ENCODE measurements at regions not wholly inside any gene's neighbourhood (a gene's known extent, or its start where the extent isn't known, plus 50 kb on each side); places are given as distances from the start of the nearest gene placed in this dataset.
A peak's percentile ranks its signal among the peaks of the same experiment; 100 is the strongest.

DNA sequence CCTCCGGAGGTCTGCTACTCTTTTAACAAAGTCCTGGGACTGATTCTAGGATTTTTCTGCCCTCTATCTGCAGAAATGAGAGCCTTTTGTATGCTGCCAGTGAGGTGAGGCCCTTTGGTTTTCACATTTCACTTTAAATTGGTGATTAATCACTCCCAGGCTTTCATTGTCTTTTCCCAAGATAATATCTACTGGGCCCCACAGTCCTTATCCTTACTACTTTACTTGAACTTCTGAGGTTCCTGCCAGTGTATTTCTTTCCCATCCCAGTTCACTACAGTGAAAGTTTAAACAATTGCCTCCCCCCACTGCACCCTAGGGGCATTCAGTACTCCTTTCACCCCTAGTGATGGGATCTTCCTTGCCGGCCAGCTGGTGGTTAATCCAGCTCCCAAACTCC lies 127.4 kb upstream of the INHBA start:
- DNase-seq, result no peak

DNA sequence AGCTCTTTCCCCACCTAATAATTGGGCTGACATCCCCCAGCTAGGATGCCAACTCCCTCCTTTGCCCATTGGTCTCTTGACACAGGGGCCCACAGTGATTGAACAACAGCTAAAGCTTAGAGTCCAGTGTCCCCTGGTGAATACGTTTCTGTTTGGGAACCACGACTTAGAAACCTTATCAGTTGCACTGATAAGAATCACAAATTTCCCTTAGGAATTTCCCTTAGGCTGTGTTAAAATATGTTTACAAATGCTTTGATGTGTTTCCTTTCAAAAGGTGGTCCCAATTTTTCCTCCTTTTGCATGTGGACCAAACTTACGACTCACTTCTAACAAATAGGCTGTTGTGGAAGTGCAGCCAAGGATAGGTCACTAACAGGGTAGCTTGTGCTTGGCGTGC lies 126.0 kb upstream of the INHBA start:
- DNase-seq, result no peak

DNA sequence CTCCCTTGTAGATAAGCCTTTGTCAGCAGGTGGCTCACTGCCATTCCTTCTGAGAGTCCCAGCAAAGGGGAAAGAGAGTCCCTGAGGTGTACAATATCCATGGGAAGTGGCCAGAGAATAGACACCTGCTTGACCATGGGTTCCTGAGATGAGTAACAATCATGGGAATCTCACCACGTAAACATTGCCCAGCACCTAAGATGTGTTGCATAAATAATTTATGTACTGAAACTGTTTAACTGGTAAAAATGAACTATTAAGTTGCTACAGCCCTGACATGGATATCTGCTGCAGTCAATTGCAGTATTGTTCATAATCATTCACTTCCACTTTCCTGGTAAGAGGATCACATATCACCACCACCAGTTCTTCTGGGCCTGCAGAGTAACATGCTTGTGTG lies 123.8 kb upstream of the INHBA start:
- no peak for DNase-seq

- DNase-seq, result peak; percentile 64
Observed at GRCh38 chr7:41825927-41826480, 123.1 kb upstream of the INHBA start.

GRCh38 chr7:41824284-41824683 lies 121.4 kb upstream of the INHBA start:
- peak; percentile 90 for DNase-seq

DNA sequence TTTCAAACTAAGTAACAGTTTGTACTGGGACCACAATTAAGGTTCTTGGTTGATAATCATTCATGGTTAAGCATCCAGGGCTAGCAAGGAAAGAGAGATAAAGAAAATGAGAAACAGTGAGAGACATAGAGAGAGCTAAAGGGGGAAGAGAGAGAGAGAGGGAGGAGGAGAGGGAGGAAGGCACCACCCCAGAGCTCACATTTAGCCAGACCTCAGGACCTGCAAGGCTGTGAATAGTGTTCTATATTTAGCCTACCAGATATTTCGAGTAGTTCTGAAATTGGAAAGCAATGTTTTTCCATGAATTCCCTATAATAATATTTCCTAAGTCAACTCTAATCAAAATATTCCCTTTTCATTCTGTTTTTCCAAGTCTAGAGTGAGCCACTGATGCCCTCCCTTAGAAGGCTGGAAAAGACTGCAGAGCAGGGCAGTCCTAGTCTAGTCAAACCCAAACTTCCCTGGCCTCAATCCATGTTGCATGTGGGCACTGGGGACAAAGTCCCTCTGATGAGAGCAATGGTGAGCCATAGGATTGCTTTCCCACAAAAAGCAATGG lies 119.4 kb upstream of the INHBA start:
- DNase-seq, result peak; percentile 87

GRCh38 chr7:41821521-41822213 lies 118.8 kb upstream of the INHBA start:
- no peak for DNase-seq

DNA sequence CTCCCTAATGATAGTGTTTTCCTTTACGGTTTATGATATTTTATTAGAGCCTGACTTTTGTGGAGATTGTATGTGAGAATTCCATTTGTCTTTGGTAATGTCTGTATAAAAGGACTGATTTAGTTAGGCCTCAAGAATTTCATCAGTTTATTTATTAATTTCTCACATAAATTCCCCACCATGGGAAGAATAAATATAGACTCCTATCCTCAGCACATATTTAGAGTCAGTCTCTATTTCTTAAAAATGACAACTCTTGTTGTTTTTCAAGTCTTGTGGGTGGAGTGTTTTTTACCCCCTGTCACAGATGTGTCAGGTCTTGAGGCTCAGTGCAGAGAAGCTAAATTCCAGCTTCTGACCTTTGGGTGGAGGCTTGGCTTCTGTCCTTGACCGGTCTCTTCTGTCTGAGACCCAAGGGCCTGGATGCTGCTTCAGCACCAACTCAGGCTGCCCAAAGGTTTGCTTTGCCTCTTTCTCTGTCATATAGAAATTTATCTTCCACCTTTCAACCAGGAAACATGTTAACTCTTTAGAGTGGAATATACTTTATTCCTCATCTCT lies 117.3 kb upstream of the INHBA start:
- DNase-seq, result peak; percentile 82

- DNase-seq, result no peak
Observed at GRCh38 chr7:41819645-41820044, 116.8 kb upstream of the INHBA start.

GRCh38 chr7:41818765-41819398 lies 116.0 kb upstream of the INHBA start:
- DNase-seq, result no peak

GRCh38 chr7:41817386-41817785 lies 114.5 kb upstream of the INHBA start:
- DNase-seq, result peak; percentile 80

- peak; percentile 65 for DNase-seq
Observed at GRCh38 chr7:41816111-41816510, 113.2 kb upstream of the INHBA start.

GRCh38 chr7:41814888-41815287 lies 112.0 kb upstream of the INHBA start:
- DNase-seq, result no peak

- DNase-seq, result no peak
Observed at GRCh38 chr7:41813286-41813685, 110.4 kb upstream of the INHBA start.

- DNase-seq, result no peak
Observed at GRCh38 chr7:41811941-41812340, 109.1 kb upstream of the INHBA start.

DNA sequence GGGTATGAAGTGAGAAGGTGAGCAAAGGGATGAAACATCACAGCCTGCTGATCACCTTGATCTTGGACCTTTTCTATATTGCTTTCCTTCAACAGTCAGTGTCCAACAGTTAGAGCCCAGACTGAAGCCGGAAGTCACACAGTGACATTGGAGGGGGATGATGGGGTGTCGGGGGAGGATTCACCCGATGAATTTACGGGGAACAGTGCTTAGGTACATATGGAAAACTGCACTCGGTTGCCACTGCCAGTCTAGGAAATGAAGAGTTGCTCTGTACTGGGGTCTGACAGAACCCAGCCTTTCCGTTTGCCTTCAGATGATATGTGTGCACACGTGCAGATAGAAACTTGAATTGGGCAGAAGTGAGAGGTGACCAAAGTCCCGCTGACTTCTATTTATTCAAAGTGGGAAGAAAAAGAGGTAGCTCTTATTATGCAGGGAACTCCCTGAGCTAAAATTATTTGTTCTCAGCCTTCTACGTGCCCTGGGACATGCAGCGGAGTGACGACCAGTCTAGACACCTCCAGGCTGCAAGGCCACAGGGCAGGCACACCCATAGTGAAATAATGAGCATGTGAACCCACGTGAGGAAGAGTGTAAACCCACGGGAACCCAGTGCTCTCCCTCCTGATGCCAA lies 107.2 kb upstream of the INHBA start:
- DNase-seq, result no peak

DNA sequence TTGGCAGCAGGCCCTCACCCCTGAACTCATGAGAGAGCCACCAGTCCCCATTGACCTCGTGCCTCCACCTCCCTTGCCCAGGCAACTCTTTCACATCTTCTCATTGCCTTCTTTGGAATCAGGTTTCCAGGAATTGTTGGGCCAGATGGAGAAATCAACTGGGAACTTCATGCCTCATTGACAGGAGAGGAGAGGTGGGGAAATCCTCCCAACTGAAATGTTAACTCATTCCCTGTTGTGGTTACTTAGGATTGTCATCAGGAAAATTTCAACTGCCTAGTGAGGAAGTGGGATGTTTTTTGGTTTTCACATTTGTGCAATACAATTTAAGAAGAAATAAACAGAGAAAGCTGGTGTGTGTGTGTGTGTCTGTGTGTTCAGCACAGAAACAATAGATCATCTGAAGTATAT lies 106.6 kb upstream of the INHBA start:
- no peak for DNase-seq

- DNase-seq, result no peak
Observed at GRCh38 chr7:41809116-41809515, 106.2 kb upstream of the INHBA start.

DNA sequence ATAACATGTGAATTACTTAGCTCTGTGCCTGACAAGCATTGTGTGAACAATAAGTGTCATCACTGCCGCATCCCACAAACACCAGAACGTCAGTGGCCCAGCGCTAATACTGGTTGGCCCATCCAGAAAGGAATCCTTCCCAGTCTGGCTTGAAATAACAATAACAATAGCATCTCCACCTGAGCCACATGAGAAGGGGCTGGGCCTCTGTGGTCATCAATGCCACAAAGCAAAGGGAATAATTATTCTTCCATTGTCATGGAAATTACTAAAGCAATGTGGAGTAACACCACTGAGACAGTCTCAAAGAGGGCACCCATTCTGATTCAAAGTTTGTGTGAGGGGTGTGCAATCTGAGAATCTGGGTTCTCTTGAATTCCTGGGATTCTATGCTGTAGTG lies 105.7 kb upstream of the INHBA start:
- DNase-seq, result no peak

GRCh38 chr7:41803569-41803968 lies 100.7 kb upstream of the INHBA start:
- DNase-seq, result no peak

- DNase-seq, result peak; percentile 18
Observed at GRCh38 chr7:41796331-41796730, 93.4 kb upstream of the INHBA start.

DNA sequence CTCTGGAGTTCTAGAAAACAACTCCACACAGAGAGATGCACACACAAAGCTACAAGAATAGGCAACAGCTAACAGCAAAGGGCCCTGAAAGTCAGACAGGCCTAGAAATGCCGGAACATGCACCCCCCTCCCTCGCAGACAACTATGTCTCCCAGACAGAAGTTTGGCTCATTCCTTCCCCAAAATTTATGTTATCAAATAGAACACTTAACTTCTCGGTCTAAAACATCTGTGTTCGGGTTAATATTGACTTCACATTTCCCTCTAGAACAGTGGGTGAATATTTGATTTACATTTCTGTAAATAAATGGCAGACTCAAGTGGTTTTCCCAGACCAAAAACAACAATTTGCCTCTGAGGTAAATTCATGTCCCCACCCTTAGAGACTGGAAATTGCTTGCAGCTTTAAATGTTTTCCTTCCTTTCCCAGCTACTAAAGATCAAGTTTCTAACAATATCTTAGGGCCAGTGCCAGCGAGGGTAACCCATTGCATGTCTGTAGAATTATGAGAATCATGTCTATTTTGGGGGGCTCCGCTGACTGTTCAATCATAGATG lies 92.5 kb upstream of the INHBA start:
- DNase-seq, result no peak

DNA sequence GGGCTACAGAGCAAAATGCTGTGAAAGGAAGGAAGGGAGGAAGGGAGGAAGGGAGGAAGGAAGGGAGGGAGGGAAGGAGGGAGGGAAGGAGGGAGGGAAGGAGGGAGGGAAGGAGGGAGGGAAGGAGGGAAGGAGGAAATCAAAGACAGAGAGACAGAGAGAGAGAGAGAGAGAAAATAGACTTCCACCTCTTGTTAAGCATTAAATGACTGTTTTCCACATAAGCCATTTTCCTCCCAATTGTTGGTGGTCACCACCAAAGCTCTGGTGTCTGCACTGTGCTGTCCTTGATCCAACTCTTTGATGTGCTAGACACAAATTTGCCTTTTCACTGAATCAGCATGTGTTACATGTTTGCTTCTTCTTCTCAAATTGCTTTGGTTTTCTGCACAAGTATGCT lies 90.7 kb upstream of the INHBA start:
- no peak for DNase-seq
